T-helper 9 cell (primary cell): ENCODE measurements at regions not wholly inside any gene's neighbourhood (a gene's known extent, or its start where the extent isn't known, plus 50 kb on each side); places are given as distances from the start of the nearest gene placed in this dataset.

Source experiments
- DNase-seq: peaks from one replicate; pipeline ENCODE4 v3.0.0-alpha.2; 2020

DNA sequence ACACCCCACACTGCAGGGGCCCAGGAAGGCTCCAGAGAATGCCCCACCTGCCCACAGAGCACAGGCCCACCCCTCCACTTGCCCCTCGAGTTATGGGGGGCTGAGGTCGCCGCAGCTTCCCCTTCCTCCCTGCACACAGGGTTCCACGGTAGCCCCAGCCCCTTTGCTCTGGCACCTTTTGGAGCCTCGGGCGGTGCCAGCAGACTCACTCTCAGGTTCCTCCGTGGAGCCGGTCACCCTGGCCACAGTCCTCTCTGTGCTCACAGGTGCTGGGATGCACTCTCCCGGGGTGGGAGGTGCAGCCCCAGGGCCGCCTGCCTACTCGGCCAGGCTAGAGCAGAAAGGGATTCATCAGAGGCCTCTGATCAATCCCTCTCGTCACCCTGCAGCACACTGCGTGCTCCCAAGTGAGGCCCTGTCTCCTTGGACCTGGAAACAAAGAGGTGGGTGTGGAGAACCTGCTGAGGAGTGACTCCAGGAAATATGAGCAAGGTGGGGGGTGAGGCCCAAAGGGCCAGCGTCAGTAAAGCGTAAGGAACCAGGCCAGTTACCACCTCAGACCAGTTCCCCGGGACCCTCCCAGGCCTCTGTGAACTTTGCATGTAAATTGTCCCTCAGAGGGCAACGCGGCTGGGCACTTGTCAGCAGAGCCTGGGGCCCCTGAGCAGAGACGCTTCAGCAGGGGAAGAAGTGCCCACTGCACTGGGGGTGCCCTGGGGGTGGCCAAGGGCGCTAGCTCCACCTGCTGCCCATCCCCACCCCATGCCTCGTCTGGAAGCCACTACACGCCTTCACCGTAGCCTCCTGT, 167.8 kb downstream of the OLFM1 start:
- no peak for DNase-seq

DNA sequence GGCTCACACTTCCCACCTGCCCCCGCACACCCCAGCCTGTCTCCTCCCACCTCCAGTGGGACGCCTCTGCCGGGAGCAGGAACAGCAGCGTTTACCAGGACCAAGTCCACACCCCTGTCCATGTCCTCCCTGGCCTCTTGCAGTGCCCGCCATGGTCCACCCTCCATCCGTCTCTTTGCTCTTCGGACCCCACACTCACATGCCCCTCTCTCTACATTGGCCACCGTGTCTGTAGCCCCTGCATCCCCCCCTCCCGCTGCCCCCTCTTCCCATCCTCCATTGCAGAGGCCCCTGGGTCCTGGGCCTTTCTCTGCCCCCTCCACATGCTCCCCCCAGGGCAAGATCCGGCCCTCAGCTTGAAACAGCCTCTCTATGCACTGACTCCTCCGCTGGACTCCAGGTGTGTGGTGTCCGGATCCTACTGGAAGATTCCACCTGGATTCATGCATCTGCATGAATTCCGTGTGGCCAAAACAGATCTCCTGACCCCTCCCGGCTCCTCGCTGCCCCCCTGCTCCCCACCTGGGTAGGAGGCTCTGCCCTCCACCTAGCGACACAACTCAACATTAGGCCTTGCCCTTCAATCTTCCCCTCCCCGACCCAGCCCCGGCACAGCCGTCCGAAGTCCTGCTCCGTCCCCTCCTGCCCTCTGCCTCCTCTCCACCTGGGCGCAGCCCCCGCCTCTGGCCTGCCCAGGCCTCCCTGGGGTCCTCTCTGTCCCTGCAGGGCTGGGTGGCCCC, 168.5 kb downstream of the OLFM1 start:
- no peak for DNase-seq

DNA sequence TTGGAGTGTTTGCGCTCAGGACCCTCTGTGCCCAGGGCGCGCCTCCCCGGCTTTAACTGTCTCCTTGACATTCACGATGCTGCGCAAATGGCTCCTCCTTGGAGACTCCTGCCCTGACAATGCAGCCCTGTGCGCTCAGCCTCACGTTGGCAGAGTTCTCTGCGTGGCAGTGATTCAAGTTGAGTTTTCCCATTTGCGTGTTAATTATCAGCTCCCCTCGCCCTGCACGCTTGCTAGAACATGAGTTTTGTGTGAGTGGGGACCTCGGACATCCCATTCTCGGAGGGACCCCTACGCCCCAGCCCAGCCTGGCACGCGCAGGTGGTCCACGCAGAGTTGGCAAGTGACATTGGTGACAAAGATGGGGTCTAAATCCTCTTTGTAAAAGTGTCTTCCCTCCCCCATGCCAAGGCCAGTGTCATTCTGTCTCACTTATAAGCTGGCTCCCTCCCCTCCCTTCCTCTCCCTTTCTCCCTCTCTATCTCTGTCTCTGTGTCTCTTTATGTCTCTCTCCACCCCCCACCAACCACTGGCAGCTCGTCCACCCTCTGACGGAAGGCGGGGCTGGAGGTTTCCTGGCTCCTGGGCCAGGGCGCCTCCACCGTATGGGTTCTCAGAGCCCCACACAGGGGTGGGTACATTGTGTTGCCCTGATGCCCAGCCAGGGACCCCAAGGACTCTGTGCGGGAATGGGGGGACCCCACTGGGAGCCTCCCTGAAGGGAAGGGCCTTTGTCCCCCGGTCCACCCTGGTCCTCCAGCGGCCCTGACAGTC, 169.3 kb downstream of the OLFM1 start:
- no peak for DNase-seq

DNA sequence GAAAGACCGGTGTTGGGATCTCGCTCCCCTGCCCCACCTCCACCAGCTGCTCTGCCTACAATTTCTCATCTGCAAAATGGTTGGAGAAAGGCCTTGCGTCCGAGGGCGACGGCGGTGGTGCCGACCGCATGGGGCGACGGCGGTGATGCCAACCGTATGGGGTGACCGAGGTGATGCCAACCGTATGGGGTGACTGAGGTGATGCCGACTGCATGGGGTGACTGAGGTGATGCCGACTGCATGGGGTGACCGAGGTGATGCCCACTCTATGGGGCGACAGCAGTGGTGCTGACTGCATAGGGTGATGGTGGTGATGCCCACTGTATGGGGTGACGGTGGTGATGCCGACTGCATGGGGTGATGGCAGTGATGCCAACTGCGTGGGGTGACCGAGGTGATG, 171.0 kb downstream of the OLFM1 start:
- DNase-seq, result no peak

GRCh38 chr9:135259273-135259672, 171.8 kb downstream of the OLFM1 start:
- DNase-seq, result no peak

- DNase-seq, result no peak
These were observed 173.0 kb downstream of the OLFM1 start for GRCh38 chr9:135260221-135261180.

DNA sequence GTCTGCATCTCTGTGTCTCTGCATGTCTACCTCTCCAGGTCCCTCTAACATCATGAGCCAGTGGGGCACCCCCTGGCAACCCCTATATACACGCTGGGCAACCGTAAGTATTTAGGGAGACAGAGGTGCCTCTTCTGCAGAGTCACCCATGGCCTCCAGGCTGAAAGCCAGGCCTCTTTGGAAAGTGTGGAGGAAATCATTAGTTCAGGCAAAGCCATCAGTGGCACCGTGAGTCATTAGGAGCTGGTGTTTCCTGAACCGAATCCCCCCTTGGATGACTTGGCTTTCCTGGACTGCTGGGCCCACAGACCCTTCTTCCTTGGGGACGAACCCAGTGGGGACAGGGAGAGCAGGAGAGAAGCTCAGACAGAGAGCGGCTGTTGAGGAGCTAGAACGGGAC, 174.8 kb downstream of the OLFM1 start:
- DNase-seq, result no peak

GRCh38 chr9:135263511-135263910, 176.0 kb downstream of the OLFM1 start:
- no peak for DNase-seq

DNA sequence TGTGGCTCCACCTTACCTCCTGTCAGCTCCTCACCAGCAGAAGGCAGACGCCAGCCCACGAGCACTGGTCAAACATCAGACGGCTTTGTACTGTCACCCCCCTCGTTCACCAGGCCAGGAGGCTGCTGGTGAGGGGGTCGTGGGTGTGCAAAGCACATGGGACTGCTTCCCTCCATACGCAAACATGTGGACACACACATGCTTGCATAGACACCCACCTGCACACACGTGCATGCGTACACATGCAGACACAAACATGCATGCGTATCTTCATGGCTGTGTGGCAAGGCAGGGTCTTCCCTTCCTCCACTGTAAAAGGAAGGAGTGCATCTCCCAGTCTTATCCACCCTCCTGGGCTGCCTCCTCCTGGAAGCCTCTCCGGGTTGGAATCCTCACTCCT, 178.5 kb downstream of the OLFM1 start:
- no peak for DNase-seq

- DNase-seq, result no peak
These were observed 179.8 kb downstream of the OLFM1 start for GRCh38 chr9:135267191-135267809.

GRCh38 chr9:135268031-135268430, 180.6 kb downstream of the OLFM1 start:
- no peak for DNase-seq

GRCh38 chr9:135268981-135269380, 181.5 kb downstream of the OLFM1 start:
- no peak for DNase-seq

DNA sequence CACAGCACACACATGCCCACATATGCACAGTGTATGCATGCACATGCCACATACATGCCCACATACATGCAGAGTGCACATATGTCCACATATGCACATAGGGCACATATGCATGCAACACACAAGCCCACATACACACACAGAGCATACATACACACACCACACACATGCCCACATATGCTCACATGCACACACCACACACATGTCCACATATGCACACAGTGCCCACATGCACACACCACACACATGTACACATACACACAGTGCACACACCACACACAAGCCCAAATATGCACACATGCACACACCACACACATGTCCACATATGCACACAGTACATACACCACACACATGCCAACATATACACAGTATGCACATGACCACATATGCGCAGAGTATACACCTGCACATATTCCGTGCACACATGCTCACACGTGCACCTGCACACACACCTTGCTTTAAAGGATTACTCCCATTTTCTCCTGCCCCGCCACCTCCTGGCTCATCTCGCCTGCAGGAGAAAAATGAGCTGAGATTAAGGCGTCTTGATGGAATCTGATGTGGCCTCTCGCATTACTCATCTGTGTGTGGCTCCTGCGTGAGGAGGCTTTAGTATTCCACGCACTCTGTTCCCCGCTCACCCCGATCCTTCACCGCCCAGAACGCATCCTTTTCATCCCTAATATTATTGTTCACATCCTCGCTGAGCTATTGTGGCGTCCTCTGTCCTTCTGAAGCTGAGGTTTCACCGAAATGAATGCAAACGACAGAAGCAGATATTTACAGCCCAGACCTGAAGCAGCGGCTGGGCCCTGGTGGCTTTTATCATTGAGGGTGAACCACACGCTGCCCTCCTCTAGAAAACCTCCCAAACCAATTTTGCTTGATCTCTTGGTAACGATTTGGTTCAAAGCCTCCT, 182.7 kb downstream of the OLFM1 start:
- no peak for DNase-seq

GRCh38 chr9:135271425-135271824, 184.0 kb downstream of the OLFM1 start:
- DNase-seq, result no peak

DNA sequence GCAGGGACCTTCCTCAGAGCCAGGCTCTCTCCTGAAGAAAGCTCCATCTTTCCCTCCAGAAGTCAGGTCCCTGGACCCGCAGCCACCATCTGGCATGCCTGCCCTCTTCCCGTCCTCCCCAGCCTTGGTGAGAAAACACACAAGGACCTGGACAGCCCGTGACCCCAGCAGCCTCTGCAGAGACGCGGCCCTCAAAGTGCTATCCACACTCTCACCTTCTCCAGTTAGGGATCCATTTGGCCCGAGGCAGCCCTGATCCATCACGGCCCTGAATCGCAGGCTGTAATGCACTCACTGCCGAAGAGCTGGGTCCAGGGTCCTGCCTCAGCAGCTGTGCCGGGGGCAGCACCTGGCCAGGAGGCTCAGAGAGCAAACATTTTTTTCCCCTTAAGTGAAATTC, 185.1 kb downstream of the OLFM1 start:
- no peak for DNase-seq

GRCh38 chr9:135273008-135273407, 185.5 kb downstream of the OLFM1 start:
- DNase-seq, result no peak

- no peak for DNase-seq
These were observed 187.7 kb downstream of the OLFM1 start for GRCh38 chr9:135275163-135275562.

DNA sequence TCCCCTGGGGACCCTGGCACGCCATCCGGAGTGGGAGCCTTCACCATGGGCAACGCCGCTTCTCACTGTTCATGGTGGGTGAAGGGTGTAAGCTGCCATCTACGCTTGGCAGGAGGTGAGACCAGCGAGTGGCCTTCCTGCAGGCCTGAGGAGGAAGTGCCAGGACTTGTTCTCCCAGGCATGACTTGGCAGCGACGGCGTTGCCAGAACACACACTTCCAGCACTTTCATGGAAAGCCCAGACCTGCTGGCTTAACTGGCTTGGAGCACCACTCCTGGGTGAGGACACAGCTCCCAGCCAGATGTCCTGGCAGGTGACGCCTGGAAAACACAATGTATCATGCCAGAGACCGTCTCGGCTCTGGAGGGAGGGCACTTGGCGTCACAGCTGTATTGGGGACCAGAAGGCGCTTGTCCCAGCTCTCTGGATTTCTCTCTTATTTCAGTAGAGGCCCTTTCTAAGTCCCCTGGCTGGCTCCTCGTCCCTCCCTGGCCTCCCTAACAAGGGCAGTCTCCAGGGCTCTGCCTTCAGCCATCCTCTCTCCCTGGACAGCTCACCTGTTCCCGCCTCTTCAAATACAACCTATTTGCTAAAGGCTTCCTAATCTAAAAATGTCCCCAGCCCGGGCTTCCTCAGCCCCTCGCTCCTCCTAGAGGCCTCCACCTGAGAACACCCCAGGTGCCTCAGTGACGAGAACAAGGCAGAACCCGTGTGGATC, 188.3 kb downstream of the OLFM1 start:
- DNase-seq, result no peak

DNA sequence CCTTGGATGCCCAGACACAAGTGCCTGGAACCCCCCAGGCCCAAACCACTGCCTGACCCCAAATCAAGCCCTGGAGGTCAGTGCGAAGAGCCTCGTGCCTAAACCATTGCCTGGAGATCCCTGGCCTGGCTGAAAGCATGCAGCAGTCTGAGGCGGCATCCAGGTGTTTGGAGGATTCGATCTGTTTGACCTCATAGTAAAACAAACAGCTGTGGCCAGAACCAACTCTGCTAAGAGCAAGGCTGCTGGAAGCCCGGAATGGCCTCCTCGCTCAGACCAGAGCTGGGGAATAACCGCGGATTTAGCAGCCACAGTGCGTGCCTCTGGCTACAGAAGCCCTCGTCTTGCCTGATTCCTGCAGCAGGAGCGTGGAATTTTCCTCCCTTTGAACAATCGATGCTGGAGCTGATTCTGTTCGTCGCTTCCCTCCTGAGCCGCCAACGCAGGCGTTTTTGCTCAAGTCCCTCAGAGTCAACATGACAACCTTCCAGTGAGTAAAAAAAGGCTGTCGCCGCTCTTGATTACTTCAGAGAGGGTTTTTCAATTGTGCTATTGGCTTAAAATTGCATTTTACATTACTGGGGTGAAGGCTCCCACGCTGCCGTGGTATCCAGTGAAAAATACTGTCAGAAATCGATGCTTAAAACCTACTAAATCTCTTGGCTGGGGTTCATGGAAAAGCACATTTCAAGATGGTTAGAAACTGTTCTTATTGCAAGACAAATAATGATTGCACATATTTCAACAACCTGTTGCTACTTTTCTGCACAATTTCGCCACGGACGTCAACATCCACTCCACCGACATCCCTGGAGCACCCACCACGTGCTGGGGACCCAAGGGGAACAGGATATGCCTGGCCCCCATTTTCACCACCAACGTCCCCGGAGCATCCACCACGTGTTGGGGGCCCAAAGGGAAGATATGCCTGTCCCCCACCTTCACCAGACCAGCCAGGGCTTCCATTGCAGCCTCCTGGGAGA, 190.0 kb downstream of the OLFM1 start:
- no peak for DNase-seq
